ENCODE measurements at regions not wholly inside any gene's neighbourhood (a gene's known extent, or its start where the extent isn't known, plus 50 kb on each side); places are given as distances from the start of the nearest gene placed in this dataset.

GRCh38 chr7:91692800-91693199 lies 187.7 kb downstream of the MTERF1 start:
- no peaks in the 10 kb centered on the region for H3K4me1 ChIP-seq (ENCODE audit: insufficient read depth, low read length)
- no peak overlapping the region for H3K27ac Mint-ChIP-seq
- intact Hi-C loops (cut with DNase I, micrococcal nuclease): no loop called here
- peaks cover 5% of the 10 kb centered on the region for H3K27me3 Mint-ChIP-seq
- peaks cover 5% of the 10 kb centered on the region for H3K9me3 Mint-ChIP-seq
- ChIA-PET CTCF (no interaction called here), POLR2A (no interaction called here)
- no peaks in the 10 kb centered on the region for H3K4me1 Mint-ChIP-seq (ENCODE audit: low read depth)
- H3K27me3 ChIP-seq (ENCODE audit: control insufficient read depth in 1 of 2, insufficient read depth in 2 of 2, low read length in 2 of 2): no peaks in the 10 kb centered on the region
- no peaks in the 10 kb centered on the region for H3K36me3 ChIP-seq (ENCODE audit: insufficient read depth, low read length)
- no peak overlapping the region for H3K4me3 ChIP-seq (ENCODE audit: low read length)
- no peak for ATAC-seq (ENCODE audit: poor library complexity)
- no peak overlapping the region for H3K4me3 Mint-ChIP-seq
- DNase-seq: no peak
- H3K36me3 Mint-ChIP-seq (ENCODE audit: low read depth): peaks cover 4% of the 10 kb centered on the region
- no peaks in the 10 kb centered on the region for H3K9me3 ChIP-seq (ENCODE audit: control insufficient read depth in 1 of 2, insufficient read depth in 1 of 2, low read length in 2 of 2)
- no peak for TF ChIP-seq CTCF (IDR thresholded peaks at IDR 0.05)
- no peak overlapping the region for H3K27ac ChIP-seq (ENCODE audit: low read depth in 1 of 2, low read length in 2 of 2)

GRCh38 chr7:91694351-91694841 lies 186.1 kb downstream of the MTERF1 start:
- Histone ChIP-seq H3K36me3 (ENCODE audit: insufficient read depth, low read length) (no peaks in the 10 kb centered on the region), H3K4me3 (ENCODE audit: low read length) (no peak overlapping the region), H3K4me1 (ENCODE audit: insufficient read depth, low read length) (no peaks in the 10 kb centered on the region), H3K9me3 (ENCODE audit: control insufficient read depth in 1 of 2, insufficient read depth in 1 of 2, low read length in 2 of 2) (peaks cover 0 to 12% of the 10 kb centered on the region in 2 experiments), H3K27ac (ENCODE audit: low read depth in 1 of 2, low read length in 2 of 2) (no peak overlapping the region), H3K27me3 (ENCODE audit: control insufficient read depth in 1 of 2, insufficient read depth in 2 of 2, low read length in 2 of 2) (no peaks in the 10 kb centered on the region)
- peaks cover 5% of the 10 kb centered on the region for H3K9me3 Mint-ChIP-seq
- DNase-seq (no peak), ATAC-seq (ENCODE audit: poor library complexity) (no peak)
- H3K4me1 Mint-ChIP-seq (ENCODE audit: low read depth): no peaks in the 10 kb centered on the region
- H3K27ac Mint-ChIP-seq: no peak overlapping the region
- CTCF ChIA-PET: no interaction called here
- intact Hi-C loops (cut with DNase I, micrococcal nuclease): no loop called here
- no peak overlapping the region for H3K4me3 Mint-ChIP-seq
- POLR2A ChIA-PET: no interaction called here
- peaks cover 4% of the 10 kb centered on the region for H3K36me3 Mint-ChIP-seq (ENCODE audit: low read depth)
- TF ChIP-seq CTCF (IDR thresholded peaks at IDR 0.05): no peak
- H3K27me3 Mint-ChIP-seq: peaks cover 5% of the 10 kb centered on the region

- CTCF ChIA-PET: no interaction called here
- POLR2A ChIA-PET: no interaction called here
- H3K4me1 Mint-ChIP-seq (ENCODE audit: low read depth): no peaks in the 10 kb centered on the region
- H3K27me3 ChIP-seq (ENCODE audit: control insufficient read depth in 1 of 2, insufficient read depth in 2 of 2, low read length in 2 of 2): no peaks in the 10 kb centered on the region
- intact Hi-C loops (cut with DNase I, micrococcal nuclease): no loop called here
- H3K36me3 ChIP-seq (ENCODE audit: insufficient read depth, low read length): no peaks in the 10 kb centered on the region
- H3K9me3 ChIP-seq (ENCODE audit: control insufficient read depth in 1 of 2, insufficient read depth in 1 of 2, low read length in 2 of 2): peaks cover 15 to 18% of the 10 kb centered on the region in 2 experiments
- H3K4me1 ChIP-seq (ENCODE audit: insufficient read depth, low read length): no peaks in the 10 kb centered on the region
- no peaks in the 10 kb centered on the region for H3K36me3 Mint-ChIP-seq (ENCODE audit: low read depth)
- ATAC-seq (ENCODE audit: poor library complexity) (no peak), DNase-seq (no peak)
- H3K27ac Mint-ChIP-seq: no peak overlapping the region
- H3K27me3 Mint-ChIP-seq: no peaks in the 10 kb centered on the region
- no peak overlapping the region for H3K4me3 ChIP-seq (ENCODE audit: low read length)
- no peak overlapping the region for H3K27ac ChIP-seq (ENCODE audit: low read depth in 1 of 2, low read length in 2 of 2)
- peaks cover 28% of the 10 kb centered on the region for H3K9me3 Mint-ChIP-seq
- TF ChIP-seq CTCF (IDR thresholded peaks at IDR 0.05): no peak
- H3K4me3 Mint-ChIP-seq: no peak overlapping the region
Observed at GRCh38 chr7:91710881-91711280, 169.6 kb downstream of the MTERF1 start.

Data from CD4-positive, alpha-beta T cell (primary cell).